ENCODE measurements at regions not wholly inside any gene's neighbourhood (a gene's known extent, or its start where the extent isn't known, plus 50 kb on each side); places are given as distances from the start of the nearest gene placed in this dataset.

DNA sequence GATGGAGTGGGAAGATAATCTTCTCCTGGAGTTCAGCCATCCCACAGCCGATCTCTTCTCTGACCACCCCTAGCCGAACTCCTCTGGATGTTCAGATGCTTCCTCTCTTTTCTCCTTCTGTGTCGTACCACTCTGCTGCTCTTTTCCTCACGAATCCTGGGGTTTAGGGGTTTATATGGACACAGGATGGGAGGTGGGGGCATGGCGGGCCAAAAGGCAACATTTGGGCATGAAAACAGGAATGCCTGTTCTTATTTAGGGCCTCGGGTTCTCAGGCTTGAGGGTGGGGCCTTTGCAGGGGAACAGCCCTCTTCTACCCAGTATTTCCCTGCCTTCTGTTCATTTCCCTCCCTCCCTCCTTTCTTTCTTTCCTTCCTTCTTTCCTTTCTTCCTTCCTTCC lies 112.7 kb downstream of the SLC35B3 start:
- TF ChIP-seq, protein P1, sequence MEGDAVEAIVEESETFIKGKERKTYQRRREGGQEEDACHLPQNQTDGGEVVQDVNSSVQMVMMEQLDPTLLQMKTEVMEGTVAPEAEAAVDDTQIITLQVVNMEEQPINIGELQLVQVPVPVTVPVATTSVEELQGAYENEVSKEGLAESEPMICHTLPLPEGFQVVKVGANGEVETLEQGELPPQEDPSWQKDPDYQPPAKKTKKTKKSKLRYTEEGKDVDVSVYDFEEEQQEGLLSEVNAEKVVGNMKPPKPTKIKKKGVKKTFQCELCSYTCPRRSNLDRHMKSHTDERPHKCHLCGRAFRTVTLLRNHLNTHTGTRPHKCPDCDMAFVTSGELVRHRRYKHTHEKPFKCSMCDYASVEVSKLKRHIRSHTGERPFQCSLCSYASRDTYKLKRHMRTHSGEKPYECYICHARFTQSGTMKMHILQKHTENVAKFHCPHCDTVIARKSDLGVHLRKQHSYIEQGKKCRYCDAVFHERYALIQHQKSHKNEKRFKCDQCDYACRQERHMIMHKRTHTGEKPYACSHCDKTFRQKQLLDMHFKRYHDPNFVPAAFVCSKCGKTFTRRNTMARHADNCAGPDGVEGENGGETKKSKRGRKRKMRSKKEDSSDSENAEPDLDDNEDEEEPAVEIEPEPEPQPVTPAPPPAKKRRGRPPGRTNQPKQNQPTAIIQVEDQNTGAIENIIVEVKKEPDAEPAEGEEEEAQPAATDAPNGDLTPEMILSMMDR (conservative IDR thresholded peaks at IDR 0.05; ENCODE audit: low read length), result no peak
- no peak for TF ChIP-seq EZH2phosphoT487 (IDR thresholded peaks at IDR 0.05; ENCODE audit: borderline replicate concordance, low read depth, low read length)
